Kidney epithelial cell (primary cell): ENCODE measurements at regions not wholly inside any gene's neighbourhood (a gene's known extent, or its start where the extent isn't known, plus 50 kb on each side); places are given as distances from the start of the nearest gene placed in this dataset.
"Not testable (repeated sequence)": the region's sequence is repeated elsewhere in the genome, so short reads cannot be mapped to it uniquely, and the experiment has no call there.

Source experiments
- DNase-seq: peaks from one replicate; pipeline ENCODE4 v3.0.0-alpha.2; 2010; ENCODE audit warnings: low read depth
- H3K27me3 ChIP-seq: 2 replicates; pipeline ENCODE4 v1.6.0; 2011; ENCODE audit warnings: low read length; ENCODE audit not compliant: control insufficient read depth, insufficient read depth
- H3K36me3 ChIP-seq: 2 replicates; pipeline ENCODE4 v1.5.1; 2011; ENCODE audit warnings: low read length; ENCODE audit not compliant: control insufficient read depth, insufficient read depth
- H3K4me3 ChIP-seq: 2 replicates; pipeline ENCODE4 v1.5.1; 2011; ENCODE audit warnings: low read depth, mild to moderate bottlenecking, control low read depth, low read length
- TF ChIP-seq, protein P1 (sequence below): IDR thresholded peaks from 2 replicates; pipeline ENCODE4 v1.5.1; 2011; ENCODE audit warnings: mild to moderate bottlenecking, moderate library complexity, low read length, control low read depth, inconsistent platforms; ENCODE audit not compliant: insufficient read depth, poor library complexity, severe bottlenecking

DNA sequence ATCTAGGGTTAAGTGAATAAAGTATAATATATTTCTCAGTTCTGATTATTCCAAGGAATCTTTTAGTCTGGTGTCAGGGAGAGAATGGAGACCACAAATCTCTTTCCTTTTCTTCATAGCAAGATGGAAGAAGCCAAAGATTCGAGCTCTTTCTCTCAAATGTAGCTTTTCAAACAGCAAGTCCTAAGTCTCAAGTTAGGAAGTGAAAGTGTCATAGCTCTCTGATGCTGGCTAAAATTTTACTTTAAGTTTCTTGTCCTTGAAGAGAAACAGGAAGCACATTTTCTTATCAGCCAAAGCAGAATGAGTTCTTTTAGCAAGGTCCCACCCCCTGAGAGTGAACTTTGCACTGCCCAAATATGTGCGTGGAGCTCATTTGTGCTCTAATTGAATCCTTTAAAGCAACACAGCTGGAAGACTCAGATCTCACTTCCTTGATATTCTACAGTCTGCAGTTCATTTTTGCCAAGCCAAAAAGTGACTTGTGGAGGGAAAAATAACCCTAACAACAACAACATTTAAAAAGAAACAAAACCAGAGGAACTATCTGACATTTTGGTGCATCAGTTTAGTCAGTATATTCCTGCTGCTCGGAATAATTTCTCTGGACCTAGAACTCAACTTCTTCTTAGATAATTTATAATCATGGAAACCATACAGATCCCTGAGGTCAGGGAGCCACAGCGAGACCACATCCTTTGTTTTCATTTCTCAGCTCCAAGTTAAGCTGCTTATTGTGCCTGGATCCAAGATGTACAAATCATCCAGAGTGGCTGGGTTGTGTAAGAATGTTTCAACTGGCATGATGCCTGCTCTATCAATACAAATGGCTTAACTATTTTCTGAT is 238.7 kb upstream of the P2RY1 start:
- TF ChIP-seq, protein P1, sequence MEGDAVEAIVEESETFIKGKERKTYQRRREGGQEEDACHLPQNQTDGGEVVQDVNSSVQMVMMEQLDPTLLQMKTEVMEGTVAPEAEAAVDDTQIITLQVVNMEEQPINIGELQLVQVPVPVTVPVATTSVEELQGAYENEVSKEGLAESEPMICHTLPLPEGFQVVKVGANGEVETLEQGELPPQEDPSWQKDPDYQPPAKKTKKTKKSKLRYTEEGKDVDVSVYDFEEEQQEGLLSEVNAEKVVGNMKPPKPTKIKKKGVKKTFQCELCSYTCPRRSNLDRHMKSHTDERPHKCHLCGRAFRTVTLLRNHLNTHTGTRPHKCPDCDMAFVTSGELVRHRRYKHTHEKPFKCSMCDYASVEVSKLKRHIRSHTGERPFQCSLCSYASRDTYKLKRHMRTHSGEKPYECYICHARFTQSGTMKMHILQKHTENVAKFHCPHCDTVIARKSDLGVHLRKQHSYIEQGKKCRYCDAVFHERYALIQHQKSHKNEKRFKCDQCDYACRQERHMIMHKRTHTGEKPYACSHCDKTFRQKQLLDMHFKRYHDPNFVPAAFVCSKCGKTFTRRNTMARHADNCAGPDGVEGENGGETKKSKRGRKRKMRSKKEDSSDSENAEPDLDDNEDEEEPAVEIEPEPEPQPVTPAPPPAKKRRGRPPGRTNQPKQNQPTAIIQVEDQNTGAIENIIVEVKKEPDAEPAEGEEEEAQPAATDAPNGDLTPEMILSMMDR: no peak
- Histone ChIP-seq H3K27me3 (no peaks in the 10 kb centered on the region), H3K4me3 (no peak overlapping the region), H3K36me3 (no peaks in the 10 kb centered on the region)
- peak; percentile 48 for DNase-seq

GRCh38 chr3:152596832-152597231 is 238.1 kb upstream of the P2RY1 start:
- not testable (repeated sequence) for H3K36me3 ChIP-seq, DNase-seq, H3K4me3 ChIP-seq, H3K27me3 ChIP-seq

- DNase-seq: no peak
- Histone ChIP-seq H3K36me3 (no peaks in the 10 kb centered on the region), H3K27me3 (no peaks in the 10 kb centered on the region), H3K4me3 (no peak overlapping the region)
- TF ChIP-seq, protein P1: no peak
Observed at GRCh38 chr3:152606146-152606545, 228.8 kb upstream of the P2RY1 start.

DNA sequence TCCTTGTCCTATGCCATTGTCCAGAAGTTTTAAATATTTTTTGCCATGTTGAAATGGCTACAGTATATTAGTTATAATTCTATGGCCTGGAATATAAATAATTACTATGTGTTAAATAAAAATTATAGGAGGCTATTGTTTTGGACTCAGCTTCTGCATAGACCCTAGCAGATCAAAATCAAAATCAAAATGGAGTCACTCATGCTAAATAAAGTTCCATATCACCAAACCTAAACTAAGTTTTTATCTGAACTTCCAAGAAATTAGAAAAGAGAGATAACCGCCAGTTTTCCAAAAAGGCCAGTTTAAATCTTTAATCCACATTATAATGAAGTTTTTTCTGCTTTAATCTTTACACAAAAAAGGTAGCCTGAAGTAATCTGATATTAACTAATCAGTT is 227.8 kb upstream of the P2RY1 start:
- DNase-seq: no peak
- no peaks in the 10 kb centered on the region for H3K36me3 ChIP-seq

GRCh38 chr3:152608696-152609594 is 226.0 kb upstream of the P2RY1 start:
- no peaks in the 10 kb centered on the region for H3K27me3 ChIP-seq
- TF ChIP-seq, protein P1: no peak
- no peaks in the 10 kb centered on the region for H3K36me3 ChIP-seq
- H3K4me3 ChIP-seq: no peak overlapping the region
- no peak for DNase-seq

More for the DNA sequence above, 227.8 kb upstream of the P2RY1 start:
- no peak overlapping the region for H3K4me3 ChIP-seq
- TF ChIP-seq, protein P1: no peak
- H3K27me3 ChIP-seq: no peaks in the 10 kb centered on the region

DNA sequence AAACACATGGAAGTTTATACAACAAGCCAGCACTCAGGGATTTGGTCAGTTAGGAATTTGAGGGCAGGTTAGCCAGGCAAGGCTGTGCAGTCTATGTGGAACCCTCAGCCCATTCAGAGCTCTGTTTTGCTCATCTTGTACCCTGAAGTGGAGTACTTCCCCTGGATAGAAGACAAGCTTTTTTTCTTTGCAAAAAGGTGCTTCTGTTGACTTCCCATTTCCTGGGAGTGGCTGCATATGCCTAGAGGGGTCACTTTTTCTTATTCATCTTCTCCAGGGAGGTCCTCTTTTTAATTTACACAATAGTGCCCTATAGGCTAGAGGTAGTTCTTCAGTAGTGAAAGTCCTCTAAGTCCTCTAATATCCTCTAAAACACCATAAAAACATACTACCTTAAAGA is 225.0 kb upstream of the P2RY1 start:
- H3K27me3 ChIP-seq: no peaks in the 10 kb centered on the region
- no peak for DNase-seq
- no peak overlapping the region for H3K4me3 ChIP-seq
- H3K36me3 ChIP-seq: no peaks in the 10 kb centered on the region
- TF ChIP-seq, protein P1: no peak
